K562 (cell line): ENCODE measurements at regions not wholly inside any gene's neighbourhood (a gene's known extent, or its start where the extent isn't known, plus 50 kb on each side); places are given as distances from the start of the nearest gene placed in this dataset.
A peak's percentile ranks its signal among the peaks of the same experiment; 100 is the strongest.

Source experiments
- ATAC-seq: fragments of 200-7000 bp; cut with Tn5 transposase; 3 replicates; pipeline ENCODE4 v1.9.1; 2020; ENCODE audit warnings: moderate library complexity
- BruUV-seq: library from RNA; stranded (reverse); fragments of 400-500 nt; replicated peaks from 2 replicates; lab custom pipeline; 2021; lab: Mats Ljungman, UMichigan
- CTCF ChIA-PET: fragments of 300-600 bp; formaldehyde crosslinking; extraction: SDS; loops from one replicate; lab custom pipeline; 2021; ENCODE audit warnings: low intra/inter-chr PET ratio; lab: Yijun Ruan, JAX
- POLR2A ChIA-PET: fragments of 300-600, 350-650 bp; sonication (Branson Sonifier 250); formaldehyde crosslinking; extraction: SDS; loops from one replicate; lab custom pipeline; 2021; ENCODE audit warnings: antibody characterized with exemption, inconsistent platforms; lab: Yijun Ruan, JAX
- DNase-seq, 4 experiments: peaks; one replicate each; pipeline versions ENCODE4 v3.0.0 to v3.0.0-alpha.2; 2011 to 2018; ENCODE audit warnings: low spot score in 3 of 4, mixed read lengths in 3 of 4; ENCODE audit errors: extremely low read depth in 1 of 4
- FAIRE-seq: peaks from 2 replicates; lab custom pipeline; 2011; peaks lifted over from hg19 to GRCh38; lab: Jason Lieb, UNC
- H2AFZ ChIP-seq: 2 replicates; pipeline ENCODE4 v1.6.0; 2011; ENCODE audit warnings: low read depth, low read length, control low read depth, inconsistent platforms
- H3K27ac ChIP-seq: fragments of 200-600 bp; 3 replicates; pipeline ENCODE4 v1.8.0; 2011; ENCODE audit warnings: low read depth, mild to moderate bottlenecking, control low read depth, inconsistent platforms, low read length, moderate library complexity, mixed read lengths; ENCODE audit errors: extremely low read depth
- H3K27me3 ChIP-seq, 2 experiments: fragments of 300-600 bp in 1 of 2; 2 replicates in 1 of 2; 3 replicates in 1 of 2; pipeline versions ENCODE4 v1.6.0 to v1.8.0; 2011; ENCODE audit warnings: inconsistent platforms in 2 of 2, low read length in 2 of 2, mild to moderate bottlenecking in 1 of 2, mixed read lengths in 1 of 2, moderate library complexity in 1 of 2; ENCODE audit not compliant: control insufficient read depth in 2 of 2, insufficient read depth in 2 of 2
- H3K36me3 ChIP-seq: fragments of 300-600 bp; 3 replicates; pipeline ENCODE4 v1.8.0; 2011; ENCODE audit warnings: mild to moderate bottlenecking, low read length, inconsistent platforms; ENCODE audit not compliant: control insufficient read depth, insufficient read depth
- H3K4me1 ChIP-seq, 2 experiments: fragments of 200-600 bp in 1 of 2; replicated peaks in 1 of 2; 2 replicates in 1 of 2; 3 replicates in 1 of 2; pipeline versions ENCODE4 v1.5.1 to v1.8.0; 2011; ENCODE audit warnings: inconsistent platforms in 2 of 2, low read length in 2 of 2, mild to moderate bottlenecking in 1 of 2, mixed read lengths in 1 of 2, moderate library complexity in 1 of 2; ENCODE audit not compliant: control insufficient read depth in 2 of 2, insufficient read depth in 2 of 2
- H3K4me2 ChIP-seq: 2 replicates; pipeline ENCODE4 v1.6.1; 2011; ENCODE audit warnings: low read length, control low read depth, inconsistent platforms, mixed read lengths; ENCODE audit not compliant: insufficient read depth
- H3K4me3 ChIP-seq: fragments of 200-600 bp; sonication (generic), shearing (Covaris generic); 2 replicates; pipeline ENCODE4 v1.5.1; 2016; ENCODE audit warnings: control low read depth, inconsistent platforms
- H3K79me2 ChIP-seq: fragments of 200-600 bp; 3 replicates; pipeline ENCODE4 v1.8.0; 2011; ENCODE audit warnings: low read length, inconsistent platforms; ENCODE audit not compliant: control insufficient read depth, insufficient read depth
- H3K9ac ChIP-seq, 2 experiments: 2 replicates each; pipeline versions ENCODE4 v1.6.0 to v1.6.1; 2011; ENCODE audit warnings: low read depth in 2 of 2, low read length in 2 of 2, control low read depth in 1 of 2, inconsistent platforms in 1 of 2, mild to moderate bottlenecking in 1 of 2, mixed read lengths in 1 of 2; ENCODE audit not compliant: insufficient read depth in 1 of 2
- H3K9me1 ChIP-seq: one replicate; pipeline ENCODE4 v1.6.0; 2011; ENCODE audit warnings: inconsistent platforms, mild to moderate bottlenecking, low read length, moderate library complexity; ENCODE audit not compliant: control insufficient read depth, insufficient read depth
- H3K9me3 ChIP-seq: replicated peaks from 2 replicates; pipeline ENCODE4 v1.5.1; 2011; ENCODE audit warnings: low read depth, low read length, inconsistent platforms; ENCODE audit not compliant: control insufficient read depth, insufficient read depth
- H4K20me1 ChIP-seq: replicated peaks from 2 replicates; pipeline ENCODE4 v1.6.1; 2011; ENCODE audit warnings: low read length, inconsistent platforms, mixed read lengths; ENCODE audit not compliant: control insufficient read depth, insufficient read depth
- FOXP4 ChIP-seq: sonication (generic); formaldehyde crosslinking; IDR thresholded peaks from 2 replicates; pipeline ENCODE4 v1.8.0; 2022; ENCODE audit warnings: mild to moderate bottlenecking, missing genetic modification reagents, borderline replicate concordance
- JUND ChIP-seq, 2 experiments: IDR thresholded peaks; 2 replicates in 1 of 2; 3 replicates in 1 of 2; pipeline ENCODE4 v1.6.1; 2011; ENCODE audit warnings: borderline replicate concordance in 2 of 2, low read depth in 2 of 2, low read length in 2 of 2, improper control_type of control experiment in 1 of 2, missing biosample characterization in 1 of 2, missing genetic modification characterization in 1 of 2, missing genetic modification reagents in 1 of 2
- PKNOX1 ChIP-seq: fragments of 450-650 bp; IDR thresholded peaks from 2 replicates; pipeline ENCODE4 v1.6.1; 2016
- YY1 ChIP-seq, 3 experiments: IDR thresholded peaks; 2 replicates each; pipeline ENCODE4 v1.6.1; 2011; ENCODE audit warnings: low read length in 2 of 3, mild to moderate bottlenecking in 2 of 3, moderate library complexity in 2 of 3, borderline replicate concordance in 1 of 3, control low read depth in 1 of 3, low read depth in 1 of 3; ENCODE audit not compliant: insufficient read depth in 3 of 3, insufficient replicate concordance in 2 of 3, control insufficient read depth in 1 of 3, insufficient read length in 1 of 3; ENCODE audit errors: extremely low read depth in 1 of 3
- WGBS: fragments of 100-300 bp; shearing (Covaris generic); methylation state at CpG from one replicate; pipeline ENCODE4 v1.1.6; 2016; ENCODE audit warnings: low coverage, mixed read lengths; ENCODE audit not compliant: insufficient coverage; ENCODE audit errors: missing lambda C conversion rate; 5-methylcytosine and 5-hydroxymethylcytosine counted together
- in situ Hi-C: fragments of 300-500 bp; cut with MboI; formaldehyde crosslinking; loops from 4 replicates; pipeline ENCODE4 v1.15.0; 2018; ENCODE audit warnings: inconsistent platforms, mixed read lengths
- intact Hi-C: fragments of 100-400 bp; cut with micrococcal nuclease; formaldehyde crosslinking; loops from 2 replicates; pipeline ENCODE4 v1.14.2; 2022

GRCh38 chr6:105611606-105612005, 208.7 kb upstream of the PREP start:
- ChIA-PET CTCF (no interaction called here), POLR2A (no interaction called here)
- Histone ChIP-seq H3K4me2 (no peak overlapping the region), H3K36me3 (no peaks in the 10 kb centered on the region), H3K9me3 (no peaks in the 10 kb centered on the region), H3K9me1 (no peaks in the 10 kb centered on the region), H4K20me1 (no peaks in the 10 kb centered on the region), H3K27me3 (peaks cover 3 to 4% of the 10 kb centered on the region in 2 experiments; a peak in 2 of 5 replicates), H3K79me2 (no peaks in the 10 kb centered on the region), H3K27ac (no peak overlapping the region), H3K4me3 (no peak overlapping the region), H2AFZ (no peak overlapping the region), H3K9ac (no peak overlapping the region), H3K4me1 (no peaks in the 10 kb centered on the region)
- FAIRE-seq (no peak), ATAC-seq (no peak), DNase-seq (no peak)
- intact Hi-C loops (no loop called here), in situ Hi-C loops (no loop called here)
- BruUV-seq, result no TSS peak
- WGBS, result 6% methylated on average over 2 of the region's 2 CpGs
- TF ChIP-seq FOXP4 (CRISPR knock-in tag) (no peak), YY1 (IDR thresholded peaks at IDR 0.05; ENCODE audit: borderline replicate concordance in 1 of 3, control insufficient read depth in 1 of 3, extremely low read depth in 1 of 3, insufficient read depth in 3 of 3, insufficient read length in 1 of 3, insufficient replicate concordance in 2 of 3, low read depth in 1 of 3, low read length in 2 of 3) (no peak), PKNOX1 (0 out of 2 replicates have a peak, but pooled peaks have one; percentile 13), JUND (IDR thresholded peaks at IDR 0.05; ENCODE audit: borderline replicate concordance, low read depth, low read length) (no peak), JUND (tag; IDR thresholded peaks at IDR 0.05; ENCODE audit: borderline replicate concordance, low read depth, low read length) (no peak)
- TF ChIP-seq, all 486 proteins: peak for 1
